ENCODE measurements at regions not wholly inside any gene's neighbourhood (a gene's known extent, or its start where the extent isn't known, plus 50 kb on each side); places are given as distances from the start of the nearest gene placed in this dataset.
"Not testable (repeated sequence)": the region's sequence is repeated elsewhere in the genome, so short reads cannot be mapped to it uniquely, and the experiment has no call there.

GRCh38 chr6:154639196-154639595 is 94.0 kb upstream of the SCAF8 start:
- DNase-seq, result not testable (repeated sequence)

GRCh38 chr6:154648188-154648887 is 84.9 kb upstream of the SCAF8 start:
- DNase-seq, result no peak

GRCh38 chr6:154648888-154649205 is 84.4 kb upstream of the SCAF8 start:
- no peak for DNase-seq

GRCh38 chr6:154649721-154650120 is 83.5 kb upstream of the SCAF8 start:
- no peak for DNase-seq

GRCh38 chr6:154650351-154650750 is 82.9 kb upstream of the SCAF8 start:
- DNase-seq, result no peak

- no peak for DNase-seq
These were observed 81.6 kb upstream of the SCAF8 start for GRCh38 chr6:154651656-154652055.

GRCh38 chr6:154653385-154653784 is 79.8 kb upstream of the SCAF8 start:
- DNase-seq, result no peak

- DNase-seq, result no peak
These were observed 79.4 kb upstream of the SCAF8 start for GRCh38 chr6:154653853-154654252.

GRCh38 chr6:154656660-154657059 is 76.6 kb upstream of the SCAF8 start:
- DNase-seq, result no peak

- no peak for DNase-seq
These were observed 71.4 kb upstream of the SCAF8 start for GRCh38 chr6:154661768-154662167.

- DNase-seq, result no peak
These were observed 68.9 kb upstream of the SCAF8 start for GRCh38 chr6:154664287-154664686.

- DNase-seq, result no peak
These were observed 65.1 kb upstream of the SCAF8 start for GRCh38 chr6:154668156-154668555.

GRCh38 chr6:154672086-154672485 is 61.1 kb upstream of the SCAF8 start:
- no peak for DNase-seq

GRCh38 chr6:154673919-154674318 is 59.3 kb upstream of the SCAF8 start:
- DNase-seq, result no peak

GRCh38 chr6:154675602-154676088 is 57.6 kb upstream of the SCAF8 start:
- peak; percentile 89 for DNase-seq

- DNase-seq, result no peak
These were observed 50.5 kb upstream of the SCAF8 start for GRCh38 chr6:154682633-154683125.

Measured in NCI-H2227 treated with DMSO at 0.1 percent for 48 hours (cell line).